SK-N-SH (cell line): ENCODE measurements at regions not wholly inside any gene's neighbourhood (a gene's known extent, or its start where the extent isn't known, plus 50 kb on each side); places are given as distances from the start of the nearest gene placed in this dataset.

ENCODE experiments used
- CTCF ChIA-PET: fragments of 300-600, 350-600 bp; formaldehyde crosslinking; extraction: SDS; loops from one replicate; lab custom pipeline; 2021; lab: Yijun Ruan, JAX
- POLR2A ChIA-PET: fragments of 350-600 bp; sonication (Branson Sonifier 250); formaldehyde crosslinking; extraction: SDS; loops from one replicate; lab custom pipeline; 2020; ENCODE audit warnings: antibody characterized with exemption, inconsistent platforms; lab: Yijun Ruan, JAX
- DNase-seq: peaks from one replicate; pipeline ENCODE4 v3.0.0; 2012
- H2AFZ ChIP-seq: fragments of 200-600 bp; sonication (generic); 2 replicates; pipeline ENCODE4 v1.8.1; 2016; ENCODE audit warnings: antibody characterized with exemption, mild to moderate bottlenecking, low read depth
- H3F3A ChIP-seq: fragments of 200-600 bp; sonication (generic); replicated peaks from 2 replicates; pipeline ENCODE3; 2016; ENCODE audit warnings: antibody characterized with exemption, mild to moderate bottlenecking; ENCODE audit not compliant: insufficient read depth
- H3K27ac ChIP-seq, 2 experiments: fragments of 200-500 bp in 1 of 2; fragments of 200-600 bp in 1 of 2; sonication (Bioruptor generic) in 1 of 2; sonication (generic), shearing (Covaris generic) in 1 of 2; 2 replicates each; pipeline versions ENCODE4 v1.5.1 to v1.6.1; 2014 to 2016; ENCODE audit warnings: low read depth in 2 of 2, inconsistent platforms in 1 of 2, low read length in 1 of 2, mild to moderate bottlenecking in 1 of 2, mixed read lengths in 1 of 2
- H3K27me3 ChIP-seq: fragments of 200-600 bp; sonication (generic), shearing (Covaris generic); 2 replicates; pipeline ENCODE4 v1.6.1; 2016; ENCODE audit warnings: mixed run types; ENCODE audit not compliant: insufficient read depth
- H3K36me3 ChIP-seq, 2 experiments: fragments of 200-500 bp in 1 of 2; fragments of 200-600 bp in 1 of 2; sonication (Bioruptor generic) in 1 of 2; sonication (generic) in 1 of 2; replicated peaks in 1 of 2; 2 replicates each; pipeline versions ENCODE3 to v1.5.1; 2014 to 2016; ENCODE audit warnings: low read length in 1 of 2, mild to moderate bottlenecking in 1 of 2; ENCODE audit not compliant: insufficient read depth in 2 of 2, control insufficient read depth in 1 of 2
- H3K4me1 ChIP-seq, 2 experiments: fragments of 200-500 bp in 1 of 2; fragments of 200-600 bp in 1 of 2; sonication (Bioruptor generic) in 1 of 2; sonication (generic), shearing (Covaris generic) in 1 of 2; 2 replicates each; pipeline versions ENCODE4 v1.5.1 to v1.6.1; 2014 to 2016; ENCODE audit warnings: low read depth in 1 of 2, low read length in 1 of 2, mixed run types in 1 of 2; ENCODE audit not compliant: insufficient read depth in 2 of 2, control insufficient read depth in 1 of 2
- H3K4me2 ChIP-seq: fragments of 200-600 bp; sonication (generic), shearing (Covaris generic); 2 replicates; pipeline ENCODE4 v1.6.1; 2017; ENCODE audit warnings: mixed run types
- H3K4me3 ChIP-seq, 2 experiments: fragments of 200-500 bp in 1 of 2; fragments of 200-600 bp in 1 of 2; sonication (Bioruptor generic) in 1 of 2; sonication (generic), shearing (Covaris generic) in 1 of 2; 2 replicates each; pipeline versions ENCODE4 v1.5.1 to v1.8.1; 2014 to 2016; ENCODE audit warnings: low read depth in 2 of 2, inconsistent platforms in 1 of 2, low read length in 1 of 2, mild to moderate bottlenecking in 1 of 2, mixed read lengths in 1 of 2, moderate library complexity in 1 of 2
- H3K79me2 ChIP-seq: fragments of 200-600 bp; sonication (generic); 2 replicates; pipeline ENCODE4 v1.8.1; 2017; ENCODE audit warnings: mild to moderate bottlenecking; ENCODE audit not compliant: insufficient read depth
- H3K9ac ChIP-seq: fragments of 200-600 bp; sonication (generic); 2 replicates; pipeline ENCODE4 v1.6.1; 2017; ENCODE audit warnings: mixed run types
- H3K9me2 ChIP-seq: fragments of 200-600 bp; sonication (generic); 2 replicates; pipeline ENCODE4 v1.6.1; 2017; ENCODE audit warnings: mixed run types
- H3K9me3 ChIP-seq: fragments of 200-600 bp; sonication (generic); 2 replicates; pipeline ENCODE4 v1.6.1; 2017; ENCODE audit warnings: mixed run types, mild to moderate bottlenecking, moderate library complexity
- H4K20me1 ChIP-seq: fragments of 200-600 bp; sonication (generic); 2 replicates; pipeline ENCODE4 v1.6.1; 2017; ENCODE audit warnings: mild to moderate bottlenecking, mixed run types; ENCODE audit not compliant: insufficient read depth
- ELF1 ChIP-seq: IDR thresholded peaks from 2 replicates; pipeline ENCODE4 v1.4.0; 2012
- EP300 ChIP-seq, 2 experiments: IDR thresholded peaks; 2 replicates each; pipeline versions ENCODE4 v1.4.0 to v1.6.1; 2012; ENCODE audit warnings: borderline replicate concordance in 1 of 2, low read depth in 1 of 2, low read length in 1 of 2
- EZH2phosphoT487 ChIP-seq: fragments of 200-600 bp; sonication (generic); IDR thresholded peaks from 2 replicates; pipeline ENCODE4 v1.6.1; 2017; ENCODE audit warnings: low read depth, mixed run types, mild to moderate bottlenecking, antibody characterized with exemption, moderate library complexity, borderline replicate concordance
- FOXM1 ChIP-seq: IDR thresholded peaks from 2 replicates; pipeline ENCODE4 v1.4.0; 2012; ENCODE audit warnings: low read depth, mild to moderate bottlenecking
- GABPA ChIP-seq: IDR thresholded peaks from 2 replicates; pipeline ENCODE4 v1.4.0; 2012; ENCODE audit warnings: low read depth, mild to moderate bottlenecking
- GATA2 ChIP-seq: sonication (generic); formaldehyde crosslinking; IDR thresholded peaks from 2 replicates; pipeline ENCODE4 v1.5.0; 2020; ENCODE audit warnings: mild to moderate bottlenecking, missing genetic modification reagents
- JUND ChIP-seq: IDR thresholded peaks from 2 replicates; pipeline ENCODE4 v1.4.0; 2012
- MEF2A ChIP-seq: IDR thresholded peaks from 2 replicates; pipeline ENCODE4 v1.4.0; 2012; ENCODE audit warnings: low read depth, borderline replicate concordance
- NFIC ChIP-seq: IDR thresholded peaks from 2 replicates; pipeline ENCODE4 v1.4.0; 2012; ENCODE audit warnings: borderline replicate concordance
- PBX3 ChIP-seq: IDR thresholded peaks from 2 replicates; pipeline ENCODE4; 2012
- POLR2AphosphoS5 ChIP-seq: IDR thresholded peaks from 2 replicates; pipeline ENCODE4 v1.6.1; 2012; ENCODE audit warnings: low read depth, low read length
- RCOR1 ChIP-seq: fragments of 150-350 bp; IDR thresholded peaks from 2 replicates; pipeline ENCODE4 v1.6.1; 2017; ENCODE audit warnings: antibody characterized with exemption, low read length
- RXRA ChIP-seq: IDR thresholded peaks from 2 replicates; pipeline ENCODE4 v1.4.0; 2012; ENCODE audit warnings: low read depth, mild to moderate bottlenecking, borderline replicate concordance
- SMC3 ChIP-seq: IDR thresholded peaks from 2 replicates; pipeline ENCODE4 v1.6.1; 2012; ENCODE audit warnings: low read depth, low read length, improper control_type of control experiment
- TAF1 ChIP-seq: IDR thresholded peaks from 2 replicates; pipeline ENCODE4 v1.6.1; 2012; ENCODE audit warnings: low read depth, mild to moderate bottlenecking, low read length, moderate library complexity, borderline replicate concordance
- TCF12 ChIP-seq: IDR thresholded peaks from 2 replicates; pipeline ENCODE4 v1.4.0; 2012
- TEAD4 ChIP-seq: IDR thresholded peaks from 2 replicates; pipeline ENCODE4 v1.4.0; 2012; ENCODE audit warnings: mild to moderate bottlenecking, borderline replicate concordance; ENCODE audit not compliant: insufficient read depth
- USF2 ChIP-seq: fragments of 150-350 bp; IDR thresholded peaks from 2 replicates; pipeline ENCODE4 v1.6.1; 2017; ENCODE audit warnings: antibody characterized with exemption, low read length, low read depth, borderline replicate concordance
- WGBS: methylation state at CpG from one replicate; pipeline ENCODE4 v1.1.6; 2017; ENCODE audit warnings: low lambda C conversion rate; 5-methylcytosine and 5-hydroxymethylcytosine counted together
- TF ChIP-seq, protein P1 (sequence below): IDR thresholded peaks from 2 replicates; pipeline ENCODE4 v1.4.0; 2012; ENCODE audit warnings: low read depth, borderline replicate concordance
- TF ChIP-seq, protein P2 (sequence below): IDR thresholded peaks from 2 replicates; pipeline ENCODE4 v1.4.0; 2012; ENCODE audit warnings: low read depth, borderline replicate concordance

GRCh38 chr6:101083533-101084175 lies 202.5 kb upstream of the ASCC3 start:
- Histone ChIP-seq H3K36me3 (no peaks in the 10 kb centered on the region), H3K9me3 (no peaks in the 10 kb centered on the region), H2AFZ (no peak overlapping the region), H3K27me3 (no peaks in the 10 kb centered on the region), H3K79me2 (no peaks in the 10 kb centered on the region), H4K20me1 (no peaks in the 10 kb centered on the region), H3K4me3 (no peak overlapping the region), H3K4me2 (no peak overlapping the region), H3K4me1 (peaks cover 0 to 15% of the 10 kb centered on the region in 2 experiments; a peak in 1 of 4 replicates), H3K9me2 (no peaks in the 10 kb centered on the region), H3K27ac (no peak overlapping the region), H3K9ac (no peak overlapping the region), H3F3A (no peaks in the 10 kb centered on the region)
- TF ChIP-seq, protein P1, sequence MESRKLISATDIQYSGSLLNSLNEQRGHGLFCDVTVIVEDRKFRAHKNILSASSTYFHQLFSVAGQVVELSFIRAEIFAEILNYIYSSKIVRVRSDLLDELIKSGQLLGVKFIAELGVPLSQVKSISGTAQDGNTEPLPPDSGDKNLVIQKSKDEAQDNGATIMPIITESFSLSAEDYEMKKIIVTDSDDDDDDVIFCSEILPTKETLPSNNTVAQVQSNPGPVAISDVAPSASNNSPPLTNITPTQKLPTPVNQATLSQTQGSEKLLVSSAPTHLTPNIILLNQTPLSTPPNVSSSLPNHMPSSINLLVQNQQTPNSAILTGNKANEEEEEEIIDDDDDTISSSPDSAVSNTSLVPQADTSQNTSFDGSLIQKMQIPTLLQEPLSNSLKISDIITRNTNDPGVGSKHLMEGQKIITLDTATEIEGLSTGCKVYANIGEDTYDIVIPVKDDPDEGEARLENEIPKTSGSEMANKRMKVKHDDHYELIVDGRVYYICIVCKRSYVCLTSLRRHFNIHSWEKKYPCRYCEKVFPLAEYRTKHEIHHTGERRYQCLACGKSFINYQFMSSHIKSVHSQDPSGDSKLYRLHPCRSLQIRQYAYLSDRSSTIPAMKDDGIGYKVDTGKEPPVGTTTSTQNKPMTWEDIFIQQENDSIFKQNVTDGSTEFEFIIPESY, result no peak
- TF ChIP-seq, protein P2, sequence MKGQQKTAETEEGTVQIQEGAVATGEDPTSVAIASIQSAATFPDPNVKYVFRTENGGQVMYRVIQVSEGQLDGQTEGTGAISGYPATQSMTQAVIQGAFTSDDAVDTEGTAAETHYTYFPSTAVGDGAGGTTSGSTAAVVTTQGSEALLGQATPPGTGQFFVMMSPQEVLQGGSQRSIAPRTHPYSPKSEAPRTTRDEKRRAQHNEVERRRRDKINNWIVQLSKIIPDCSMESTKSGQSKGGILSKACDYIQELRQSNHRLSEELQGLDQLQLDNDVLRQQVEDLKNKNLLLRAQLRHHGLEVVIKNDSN, result no peak
- no peak for TF ChIP-seq RXRA
- TF ChIP-seq EP300 (IDR thresholded peaks at IDR 0.05; ENCODE audit: borderline replicate concordance in 1 of 2, low read depth in 1 of 2, low read length in 1 of 2), result no peak
- no peak for TF ChIP-seq TEAD4
- DNase-seq, result no peak
- WGBS, result 20% methylated on average over 3 of the region's 3 CpGs
- CTCF ChIA-PET, result no interaction called here
- POLR2A ChIA-PET, result no interaction called here

DNA sequence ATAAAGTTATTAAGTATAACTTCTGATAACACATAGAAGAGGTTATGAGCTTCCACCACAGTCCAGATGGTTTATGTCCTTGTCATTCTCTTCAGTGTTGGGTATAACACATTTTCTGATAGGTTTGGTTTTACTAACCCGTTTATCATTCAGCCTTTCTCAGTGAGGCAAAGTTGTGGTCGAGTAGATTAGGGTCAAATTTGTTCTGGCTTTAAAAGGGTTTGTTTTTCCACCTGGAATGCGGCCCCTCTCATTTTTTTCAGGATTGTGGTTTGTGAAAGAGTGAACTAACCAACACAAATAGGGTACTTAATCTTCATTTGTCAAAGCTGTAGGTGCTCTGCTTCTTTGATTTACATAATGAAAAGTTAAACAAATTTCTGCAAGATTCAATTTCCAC lies 204.2 kb upstream of the ASCC3 start:
- POLR2A ChIA-PET, result no interaction called here
- no peak overlapping the region for H3K4me2 ChIP-seq
- TF ChIP-seq RXRA (no peak), USF2 (no peak), GABPA (no peak), JUND (no peak), ELF1 (no peak), TAF1 (no peak), SMC3 (no peak), RCOR1 (no peak), EZH2phosphoT487 (no peak), NFIC (no peak), GATA2 (CRISPR knock-in tag) (no peak), TCF12 (no peak), POLR2AphosphoS5 (no peak), EP300 (IDR thresholded peaks at IDR 0.05; ENCODE audit: borderline replicate concordance in 1 of 2, low read depth in 1 of 2, low read length in 1 of 2) (no peak), FOXM1 (no peak), MEF2A (no peak), PBX3 (no peak)
- TF ChIP-seq, protein P2, result no peak
- H3K4me3 ChIP-seq, result no peak overlapping the region
- H3K9me3 ChIP-seq, result no peaks in the 10 kb centered on the region
- no peak for DNase-seq
- H3K27me3 ChIP-seq, result no peaks in the 10 kb centered on the region
- 30% methylated on average over 3 of the region's 3 CpGs for WGBS
- H3K4me1 ChIP-seq, result peaks cover 2 to 15% of the 10 kb centered on the region in 2 experiments; a peak in 2 of 4 replicates
- no peak overlapping the region for H3K9ac ChIP-seq
- H2AFZ ChIP-seq, result no peak overlapping the region
- no peaks in the 10 kb centered on the region for H4K20me1 ChIP-seq
- H3K9me2 ChIP-seq, result 0 out of 2 replicates have a peak, but pooled peaks cover 3% of the 10 kb centered on the region
- H3K79me2 ChIP-seq, result no peaks in the 10 kb centered on the region
- H3K36me3 ChIP-seq, result no peaks in the 10 kb centered on the region
- CTCF ChIA-PET, result interaction anchor here (1.5 kb wide), 1 partner anchor 8 kb away, joined by 4 read pairs; no protein-coding TSS in a partner anchor
- no peak overlapping the region for H3K27ac ChIP-seq
- peaks cover 3% of the 10 kb centered on the region for H3F3A ChIP-seq
